AG20443 (cell line): ENCODE measurements at regions not wholly inside any gene's neighbourhood (a gene's known extent, or its start where the extent isn't known, plus 50 kb on each side); places are given as distances from the start of the nearest gene placed in this dataset.

Experiments used
- DNase-seq: peaks from one replicate; pipeline ENCODE4 v3.0.0; 2012; ENCODE audit warnings: low spot score, mixed read lengths

GRCh38 chr9:15113288-15113687, 193.7 kb downstream of the TTC39B start:
- no peak for DNase-seq

- DNase-seq, result no peak
These were observed 195.9 kb downstream of the TTC39B start for GRCh38 chr9:15111071-15111470.

GRCh38 chr9:15104826-15105420, 194.7 kb upstream of the FREM1 start:
- DNase-seq, result peak; percentile 40

- DNase-seq, result no peak
These were observed 193.1 kb upstream of the FREM1 start for GRCh38 chr9:15103290-15103689.

GRCh38 chr9:15101095-15101494, 190.9 kb upstream of the FREM1 start:
- no peak for DNase-seq

- no peak for DNase-seq
These were observed 190.3 kb upstream of the FREM1 start for GRCh38 chr9:15100571-15100970.

- DNase-seq, result no peak
These were observed 186.7 kb upstream of the FREM1 start for GRCh38 chr9:15096972-15097371.

GRCh38 chr9:15086778-15087324, 176.6 kb upstream of the FREM1 start:
- DNase-seq, result peak; percentile 25

- DNase-seq, result no peak
These were observed 176.0 kb upstream of the FREM1 start for GRCh38 chr9:15086156-15086763.

GRCh38 chr9:15081021-15081753, 171.0 kb upstream of the FREM1 start:
- DNase-seq, result no peak

GRCh38 chr9:15080401-15080800, 170.2 kb upstream of the FREM1 start:
- no peak for DNase-seq

- DNase-seq, result no peak
These were observed 169.8 kb upstream of the FREM1 start for GRCh38 chr9:15079989-15080388.

- DNase-seq, result no peak
These were observed 167.9 kb upstream of the FREM1 start for GRCh38 chr9:15077946-15078729.

- no peak for DNase-seq
These were observed 163.4 kb upstream of the FREM1 start for GRCh38 chr9:15073620-15074019.

- no peak for DNase-seq
These were observed 160.5 kb upstream of the FREM1 start for GRCh38 chr9:15070716-15071115.

- no peak for DNase-seq
These were observed 158.9 kb upstream of the FREM1 start for GRCh38 chr9:15069106-15069505.

- DNase-seq, result no peak
These were observed 158.0 kb upstream of the FREM1 start for GRCh38 chr9:15068261-15068660.

- DNase-seq, result no peak
These were observed 148.8 kb upstream of the FREM1 start for GRCh38 chr9:15059003-15059402.

GRCh38 chr9:15058236-15058635, 148.0 kb upstream of the FREM1 start:
- no peak for DNase-seq

- DNase-seq, result peak; percentile 7
These were observed 145.1 kb upstream of the FREM1 start for GRCh38 chr9:15055284-15055683.

GRCh38 chr9:15048772-15049171, 138.5 kb upstream of the FREM1 start:
- DNase-seq, result no peak

GRCh38 chr9:15047028-15047551, 136.9 kb upstream of the FREM1 start:
- DNase-seq, result no peak
